Neural progenitor cell (in vitro differentiated cells): ENCODE measurements at regions not wholly inside any gene's neighbourhood (a gene's known extent, or its start where the extent isn't known, plus 50 kb on each side); places are given as distances from the start of the nearest gene placed in this dataset.

Experiments
- DNase-seq: peaks from one replicate; pipeline ENCODE4 v3.0.0-alpha.2; 2016; ENCODE audit warnings: low spot score
- H2AFZ ChIP-seq: fragments of 200-600 bp; sonication (generic); replicated peaks from 2 replicates; pipeline ENCODE4 v1.6.1; 2016; ENCODE audit warnings: antibody characterized with exemption
- H3F3A ChIP-seq: fragments of 200-600 bp; sonication (generic); 2 replicates; pipeline ENCODE4 v1.6.1; 2016; ENCODE audit warnings: antibody characterized with exemption, low read depth
- H3K27ac ChIP-seq: fragments of 200-600 bp; sonication (generic); 2 replicates; pipeline ENCODE4 v1.5.1; 2016; ENCODE audit warnings: mild to moderate bottlenecking
- H3K27me3 ChIP-seq: fragments of 200-600 bp; sonication (generic); 2 replicates; pipeline ENCODE4 v1.6.1; 2016; ENCODE audit warnings: mild to moderate bottlenecking, moderate library complexity
- H3K36me3 ChIP-seq: fragments of 200-600 bp; sonication (generic); 2 replicates; pipeline ENCODE4 v1.5.1; 2016
- H3K4me1 ChIP-seq: fragments of 200-600 bp; sonication (generic); 2 replicates; pipeline ENCODE4 v1.6.1; 2016; ENCODE audit warnings: mixed run types
- H3K4me2 ChIP-seq: fragments of 200-600 bp; sonication (generic); 2 replicates; pipeline ENCODE4 v1.6.1; 2016
- H3K4me3 ChIP-seq: fragments of 200-600 bp; sonication (generic); 2 replicates; pipeline ENCODE4 v1.5.1; 2016
- H3K79me2 ChIP-seq: fragments of 200-600 bp; sonication (generic); 2 replicates; pipeline ENCODE4 v1.6.1; 2016; ENCODE audit warnings: low read depth
- H3K9ac ChIP-seq: fragments of 200-600 bp; sonication (generic); 2 replicates; pipeline ENCODE4 v1.6.1; 2016
- H3K9me3 ChIP-seq: fragments of 200-600 bp; sonication (generic); 2 replicates; pipeline ENCODE4 v1.5.1; 2016; ENCODE audit warnings: low read depth
- H4K20me1 ChIP-seq: fragments of 200-600 bp; sonication (generic); 2 replicates; pipeline ENCODE4 v1.6.1; 2016; ENCODE audit warnings: low read depth
- H3K27ac Mint-ChIP-seq: 3 replicates; pipeline ENCODE4 v1.8.0; 2021; ENCODE audit warnings: mixed read lengths
- H3K27me3 Mint-ChIP-seq: 2 replicates; pipeline ENCODE4 v1.8.0; 2022; ENCODE audit warnings: low read depth, mild to moderate bottlenecking, inconsistent platforms, moderate library complexity, mixed read lengths; ENCODE audit not compliant: insufficient read depth
- H3K36me3 Mint-ChIP-seq: 3 replicates; pipeline ENCODE4 v1.8.0; 2021; ENCODE audit warnings: mixed read lengths
- H3K4me1 Mint-ChIP-seq: 3 replicates; pipeline ENCODE4 v1.8.0; 2021; ENCODE audit warnings: mixed read lengths
- H3K4me3 Mint-ChIP-seq: 3 replicates; pipeline ENCODE4 v1.8.0; 2021; ENCODE audit warnings: mild to moderate bottlenecking, moderate library complexity, mixed read lengths
- H3K9me3 Mint-ChIP-seq: 3 replicates; pipeline ENCODE4 v1.8.0; 2020; ENCODE audit warnings: mixed read lengths
- CTCF ChIP-seq: fragments of 200-600 bp; sonication (generic); IDR thresholded peaks from 2 replicates; pipeline ENCODE4 v1.5.1; 2017; ENCODE audit warnings: antibody characterized with exemption, mild to moderate bottlenecking
- EZH2 ChIP-seq: fragments of 200-600 bp; sonication (generic); IDR thresholded peaks from 2 replicates; pipeline ENCODE4 v1.6.1; 2017; ENCODE audit warnings: antibody characterized with exemption, mild to moderate bottlenecking, moderate library complexity
- EZH2phosphoT487 ChIP-seq: fragments of 200-600 bp; sonication (generic); IDR thresholded peaks from 2 replicates; pipeline ENCODE4 v1.6.1; 2017; ENCODE audit warnings: antibody characterized with exemption

- H3K9me3 Mint-ChIP-seq = no peaks in the 10 kb centered on the region
- no peaks in the 10 kb centered on the region for H3K27me3 ChIP-seq
- no peak overlapping the region for H3K4me2 ChIP-seq
- no peaks in the 10 kb centered on the region for H3F3A ChIP-seq
- H3K27me3 Mint-ChIP-seq = no peaks in the 10 kb centered on the region
- no peaks in the 10 kb centered on the region for H3K79me2 ChIP-seq
- no peak overlapping the region for H3K27ac Mint-ChIP-seq
- no peaks in the 10 kb centered on the region for H4K20me1 ChIP-seq
- H3K9ac ChIP-seq = no peak overlapping the region
- H3K4me1 Mint-ChIP-seq = no peaks in the 10 kb centered on the region
- H3K36me3 Mint-ChIP-seq = no peaks in the 10 kb centered on the region
- DNase-seq = no peak
- no peak overlapping the region for H3K4me3 Mint-ChIP-seq
- H2AFZ ChIP-seq = no peak overlapping the region
- H3K27ac ChIP-seq = no peak overlapping the region
- H3K9me3 ChIP-seq = no peaks in the 10 kb centered on the region
- no peaks in the 10 kb centered on the region for H3K36me3 ChIP-seq
- TF ChIP-seq EZH2phosphoT487 (no peak), CTCF (no peak), EZH2 (no peak)
- H3K4me1 ChIP-seq = no peaks in the 10 kb centered on the region
- no peak overlapping the region for H3K4me3 ChIP-seq
Measured at GRCh38 chr4:11769434-11769833, 340.7 kb upstream of the HS3ST1 start.

GRCh38 chr4:11768251-11768972, 339.7 kb upstream of the HS3ST1 start:
- no peaks in the 10 kb centered on the region for H3K9me3 ChIP-seq
- Mint-ChIP-seq H3K27me3 (no peaks in the 10 kb centered on the region), H3K27ac (no peak overlapping the region), H3K4me1 (no peaks in the 10 kb centered on the region), H3K4me3 (no peak overlapping the region), H3K36me3 (no peaks in the 10 kb centered on the region), H3K9me3 (no peaks in the 10 kb centered on the region)
- H3K9ac ChIP-seq = no peak overlapping the region
- no peaks in the 10 kb centered on the region for H3K4me1 ChIP-seq
- no peak overlapping the region for H3K27ac ChIP-seq
- no peaks in the 10 kb centered on the region for H3K27me3 ChIP-seq
- H3K79me2 ChIP-seq = no peaks in the 10 kb centered on the region
- no peaks in the 10 kb centered on the region for H3K36me3 ChIP-seq
- H3K4me3 ChIP-seq = no peak overlapping the region
- H3K4me2 ChIP-seq = no peak overlapping the region
- H4K20me1 ChIP-seq = no peaks in the 10 kb centered on the region
- TF ChIP-seq EZH2 = no peak
- no peak for TF ChIP-seq CTCF
- TF ChIP-seq EZH2phosphoT487 = no peak
- H2AFZ ChIP-seq = no peak overlapping the region
- H3F3A ChIP-seq = no peaks in the 10 kb centered on the region
- no peak for DNase-seq

GRCh38 chr4:11765849-11766453, 337.3 kb upstream of the HS3ST1 start:
- no peak overlapping the region for H3K27ac Mint-ChIP-seq
- H3K27me3 ChIP-seq = no peaks in the 10 kb centered on the region
- no peak overlapping the region for H2AFZ ChIP-seq
- no peak overlapping the region for H3K4me3 ChIP-seq
- H3K36me3 Mint-ChIP-seq = no peaks in the 10 kb centered on the region
- no peaks in the 10 kb centered on the region for H3K36me3 ChIP-seq
- H3K4me2 ChIP-seq = no peak overlapping the region
- H3K27ac ChIP-seq = no peak overlapping the region
- no peak overlapping the region for H3K9ac ChIP-seq
- H3K79me2 ChIP-seq = no peaks in the 10 kb centered on the region
- DNase-seq = peak; percentile 64
- no peaks in the 10 kb centered on the region for H3K27me3 Mint-ChIP-seq
- H4K20me1 ChIP-seq = no peaks in the 10 kb centered on the region
- no peak overlapping the region for H3K4me3 Mint-ChIP-seq
- no peaks in the 10 kb centered on the region for H3K9me3 Mint-ChIP-seq
- H3K9me3 ChIP-seq = no peaks in the 10 kb centered on the region
- TF ChIP-seq EZH2phosphoT487 = no peak
- peak; percentile 81 for TF ChIP-seq CTCF
- no peak for TF ChIP-seq EZH2
- H3F3A ChIP-seq = no peaks in the 10 kb centered on the region
- no peaks in the 10 kb centered on the region for H3K4me1 ChIP-seq
- H3K4me1 Mint-ChIP-seq = no peaks in the 10 kb centered on the region
